ENCODE measurements at regions not wholly inside any gene's neighbourhood (a gene's known extent, or its start where the extent isn't known, plus 50 kb on each side); places are given as distances from the start of the nearest gene placed in this dataset.

GRCh38 chr2:195606179-195606578 lies 50.8 kb upstream of the SLC39A10 start:
- no peak overlapping the region for H3K4me3 ChIP-seq
- H3K36me3 ChIP-seq, result no peaks in the 10 kb centered on the region
- intact Hi-C loops (cut with DNase I), result no loop called here
- H3K9me3 ChIP-seq, result no peaks in the 10 kb centered on the region
- no peak for DNase-seq
- TF ChIP-seq POLR2A (IDR thresholded peaks at IDR 0.05), result no peak
- TF ChIP-seq POLR2AphosphoS5 (IDR thresholded peaks at IDR 0.05), result no peak
- no peak for TF ChIP-seq CTCF (IDR thresholded peaks at IDR 0.05)
- TF ChIP-seq EP300 (IDR thresholded peaks at IDR 0.05), result no peak
- H3K4me1 ChIP-seq, result no peaks in the 10 kb centered on the region
- no peaks in the 10 kb centered on the region for H3K27me3 ChIP-seq
- H3K27ac ChIP-seq, result no peak overlapping the region

- no peak for DNase-seq
- WGBS, 2 donors, result 78 to 84% methylated on average over 5 of the region's 5 CpGs
- no peaks in the 10 kb centered on the region for H3K4me1 ChIP-seq
- TF ChIP-seq POLR2AphosphoS5 (IDR thresholded peaks at IDR 0.05) (no peak), CTCF (IDR thresholded peaks at IDR 0.05) (no peak), POLR2A (IDR thresholded peaks at IDR 0.05) (no peak), EP300 (IDR thresholded peaks at IDR 0.05) (no peak)
- no peaks in the 10 kb centered on the region for H3K27me3 ChIP-seq
- intact Hi-C loops (cut with DNase I), result no loop called here
- H3K36me3 ChIP-seq, result no peaks in the 10 kb centered on the region
- H3K9me3 ChIP-seq, result no peaks in the 10 kb centered on the region
- no peak overlapping the region for H3K4me3 ChIP-seq
- no peak overlapping the region for H3K27ac ChIP-seq
Observed at GRCh38 chr2:195604706-195605105, 52.3 kb upstream of the SLC39A10 start.

- TF ChIP-seq POLR2AphosphoS5 (IDR thresholded peaks at IDR 0.05), result no peak
- no peak for TF ChIP-seq CTCF (IDR thresholded peaks at IDR 0.05)
- TF ChIP-seq POLR2A (IDR thresholded peaks at IDR 0.05), result no peak
- TF ChIP-seq EP300 (IDR thresholded peaks at IDR 0.05), result no peak
- no peak for DNase-seq
- Histone ChIP-seq H3K9me3 (no peaks in the 10 kb centered on the region), H3K4me1 (no peaks in the 10 kb centered on the region), H3K27ac (no peak overlapping the region), H3K27me3 (no peaks in the 10 kb centered on the region), H3K36me3 (no peaks in the 10 kb centered on the region), H3K4me3 (no peak overlapping the region)
- intact Hi-C loops (cut with DNase I), result no loop called here
- 71 to 87% methylated on average over 4 of the region's 4 CpGs for WGBS, 2 donors
Observed at GRCh38 chr2:195603998-195604397, 53.0 kb upstream of the SLC39A10 start.

- no peaks in the 10 kb centered on the region for H3K4me1 ChIP-seq
- no peaks in the 10 kb centered on the region for H3K27me3 ChIP-seq
- H3K4me3 ChIP-seq, result no peak overlapping the region
- H3K36me3 ChIP-seq, result no peaks in the 10 kb centered on the region
- intact Hi-C loops (cut with DNase I), result no loop called here
- H3K27ac ChIP-seq, result no peak overlapping the region
- no peaks in the 10 kb centered on the region for H3K9me3 ChIP-seq
- WGBS, 2 donors, result 83 to 89% methylated on average over 4 of the region's 4 CpGs
- no peak for DNase-seq
- TF ChIP-seq POLR2AphosphoS5 (IDR thresholded peaks at IDR 0.05) (no peak), EP300 (IDR thresholded peaks at IDR 0.05) (no peak), POLR2A (IDR thresholded peaks at IDR 0.05) (no peak), CTCF (IDR thresholded peaks at IDR 0.05) (no peak)
Observed at GRCh38 chr2:195603408-195603807, 53.6 kb upstream of the SLC39A10 start.

DNA sequence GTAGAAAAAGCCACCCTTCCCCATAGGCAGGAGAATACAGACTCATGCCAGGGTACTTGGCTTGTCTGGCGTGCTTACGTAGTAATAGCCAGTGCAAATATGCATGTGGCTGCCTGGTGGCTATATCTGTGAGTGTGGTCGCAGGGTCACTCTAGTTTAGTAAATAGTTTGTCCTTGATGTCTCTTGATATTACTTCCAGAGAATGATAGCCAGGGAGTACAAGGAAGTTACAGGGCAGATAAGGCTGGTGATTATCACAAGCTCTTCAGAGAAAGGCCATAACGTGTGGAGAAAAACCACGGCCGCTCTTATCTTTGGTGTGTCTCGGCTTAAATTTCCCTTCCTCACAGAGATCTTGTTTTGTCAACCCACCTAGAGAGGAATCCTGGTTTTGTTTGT lies 54.3 kb upstream of the SLC39A10 start:
- no peaks in the 10 kb centered on the region for H3K27me3 ChIP-seq
- no peak overlapping the region for H3K27ac ChIP-seq
- no peaks in the 10 kb centered on the region for H3K36me3 ChIP-seq
- H3K9me3 ChIP-seq, result no peaks in the 10 kb centered on the region
- H3K4me3 ChIP-seq, result no peak overlapping the region
- WGBS, 2 donors, result 63 to 84% methylated on average over 7 of the region's 7 CpGs
- TF ChIP-seq CTCF (IDR thresholded peaks at IDR 0.05), result no peak
- TF ChIP-seq POLR2AphosphoS5 (IDR thresholded peaks at IDR 0.05), result no peak
- no peak for TF ChIP-seq POLR2A (IDR thresholded peaks at IDR 0.05)
- TF ChIP-seq EP300 (IDR thresholded peaks at IDR 0.05), result no peak
- no peak for DNase-seq
- intact Hi-C loops (cut with DNase I), result no loop called here
- H3K4me1 ChIP-seq, result no peaks in the 10 kb centered on the region

Data from sigmoid colon (tissue), 6 donors.